H1 (cell line): ENCODE measurements at regions not wholly inside any gene's neighbourhood (a gene's known extent, or its start where the extent isn't known, plus 50 kb on each side); places are given as distances from the start of the nearest gene placed in this dataset.

ENCODE experiments used
- CTCF ChIA-PET: fragments of 300-600 bp; sonication (Branson Sonifier 250); formaldehyde crosslinking; loops from one replicate; lab custom pipeline; 2021; ENCODE audit not compliant: partially characterized antibody; lab: Charles Lee
- POLR2A ChIA-PET: fragments of 300-600 bp; sonication (Branson Sonifier 250); formaldehyde crosslinking; loops from one replicate; lab custom pipeline; 2021; ENCODE audit warnings: inconsistent platforms; ENCODE audit not compliant: partially characterized antibody; lab: Charles Lee
- DNase-seq, 2 experiments: peaks; one replicate each; pipeline versions ENCODE4 v3.0.0 to v3.0.0-alpha.2; 2010 to 2022; ENCODE audit warnings: low spot score in 2 of 2, low read depth in 1 of 2, mixed read lengths in 1 of 2
- FAIRE-seq: peaks from 2 replicates; lab custom pipeline; 2011; peaks lifted over from hg19 to GRCh38; lab: Jason Lieb, UNC
- H2AFZ ChIP-seq: 2 replicates; pipeline ENCODE4 v1.8.1; 2012; ENCODE audit warnings: low read length, inconsistent platforms
- H2AK5ac ChIP-seq: 2 replicates; pipeline ENCODE4 v1.6.1; 2013; ENCODE audit warnings: low read depth, low read length
- H2BK120ac ChIP-seq: replicated peaks from 2 replicates; pipeline ENCODE3; 2013; ENCODE audit warnings: low read depth, low read length, inconsistent platforms
- H2BK12ac ChIP-seq: 2 replicates; pipeline ENCODE4 v1.6.1; 2013; ENCODE audit warnings: low read depth, low read length
- H2BK15ac ChIP-seq: 2 replicates; pipeline ENCODE4 v1.6.1; 2013; ENCODE audit warnings: low read length
- H2BK20ac ChIP-seq: 2 replicates; pipeline ENCODE4 v1.6.1; 2013; ENCODE audit warnings: low read length
- H2BK5ac ChIP-seq: 2 replicates; pipeline ENCODE4 v1.6.1; 2013; ENCODE audit warnings: low read depth, low read length
- H3K14ac ChIP-seq: 2 replicates; pipeline ENCODE4 v1.6.1; 2013; ENCODE audit warnings: inconsistent platforms; ENCODE audit not compliant: insufficient read length
- H3K18ac ChIP-seq: 2 replicates; pipeline ENCODE4 v1.6.1; 2013; ENCODE audit warnings: low read length; ENCODE audit errors: extremely low read depth
- H3K23ac ChIP-seq: 2 replicates; pipeline ENCODE4 v1.6.1; 2013; ENCODE audit warnings: inconsistent platforms; ENCODE audit not compliant: insufficient read length
- H3K23me2 ChIP-seq: 2 replicates; pipeline ENCODE4 v1.6.1; 2013; ENCODE audit warnings: low read depth, low read length
- H3K27ac ChIP-seq: 2 replicates; pipeline ENCODE4 v1.6.1; 2011; ENCODE audit warnings: low read depth, low read length, inconsistent platforms
- H3K27me3 ChIP-seq, 4 experiments: replicated peaks in 1 of 4; 1 replicate in 1 of 4; 2 replicates in 3 of 4; pipeline versions ENCODE4 v1.6.1 to v1.8.1; 2011 to 2013; ENCODE audit warnings: low read length in 3 of 4, mild to moderate bottlenecking in 3 of 4, inconsistent platforms in 2 of 4, mixed read lengths in 2 of 4, moderate library complexity in 1 of 4; ENCODE audit not compliant: control insufficient read depth in 3 of 4, insufficient read depth in 3 of 4; ENCODE audit errors: extremely low read depth in 1 of 4
- H3K36me3 ChIP-seq, 4 experiments: 2 replicates each; pipeline versions ENCODE4 v1.6.1 to v1.8.1; 2011 to 2013; ENCODE audit warnings: mild to moderate bottlenecking in 4 of 4, low read length in 3 of 4, moderate library complexity in 2 of 4, control low read depth in 1 of 4, inconsistent platforms in 1 of 4; ENCODE audit not compliant: insufficient read depth in 4 of 4, control insufficient read depth in 2 of 4
- H3K4ac ChIP-seq: replicated peaks from 2 replicates; pipeline ENCODE3; 2013; ENCODE audit warnings: low read length, low read depth, mixed read lengths, inconsistent platforms; ENCODE audit not compliant: insufficient read length
- H3K4me1 ChIP-seq, 4 experiments: replicated peaks in 1 of 4; 1 replicate in 1 of 4; 2 replicates in 3 of 4; pipeline versions ENCODE4 v1.6.1 to v1.8.1; 2011 to 2013; ENCODE audit warnings: low read length in 3 of 4, inconsistent platforms in 2 of 4, mixed read lengths in 1 of 4; ENCODE audit not compliant: insufficient read depth in 4 of 4, control insufficient read depth in 3 of 4
- H3K4me2 ChIP-seq, 2 experiments: 2 replicates each; pipeline versions ENCODE4 v1.6.1 to v1.8.1; 2011 to 2013; ENCODE audit warnings: low read depth in 2 of 2, low read length in 2 of 2, control low read depth in 1 of 2, inconsistent platforms in 1 of 2, mild to moderate bottlenecking in 1 of 2; ENCODE audit not compliant: insufficient read depth in 1 of 2
- H3K4me3 ChIP-seq, 4 experiments: fragments of 200-600, 300-600 bp in 1 of 4; sonication (generic), shearing (Covaris generic), sonication (Bioruptor Twin) in 1 of 4; 2 replicates each; pipeline versions ENCODE4 v1.5.1 to v1.8.1; 2011 to 2016; ENCODE audit warnings: low read length in 4 of 4, low read depth in 3 of 4, control low read depth in 2 of 4, inconsistent platforms in 2 of 4, mild to moderate bottlenecking in 2 of 4, mixed read lengths in 1 of 4, moderate library complexity in 1 of 4; ENCODE audit not compliant: insufficient read depth in 2 of 4; ENCODE audit errors: extremely low read depth in 1 of 4
- H3K56ac ChIP-seq: replicated peaks from 2 replicates; pipeline ENCODE3; 2013; ENCODE audit warnings: low read depth, mild to moderate bottlenecking, mixed read lengths, low read length, inconsistent platforms; ENCODE audit not compliant: insufficient read length
- H3K79me1 ChIP-seq: 2 replicates; pipeline ENCODE4 v1.6.1; 2013; ENCODE audit warnings: low read depth, low read length, control low read depth
- H3K79me2 ChIP-seq, 2 experiments: 2 replicates each; pipeline versions ENCODE4 v1.6.1 to v1.8.1; 2012 to 2013; ENCODE audit warnings: low read length in 2 of 2, mild to moderate bottlenecking in 2 of 2, inconsistent platforms in 1 of 2; ENCODE audit not compliant: insufficient read depth in 2 of 2, control insufficient read depth in 1 of 2
- H3K9ac ChIP-seq, 4 experiments: replicated peaks in 1 of 4; 1 replicate in 1 of 4; 2 replicates in 3 of 4; pipeline versions ENCODE4 v1.6.1 to v1.8.1; 2011 to 2013; ENCODE audit warnings: low read depth in 3 of 4, low read length in 3 of 4, control low read depth in 2 of 4, mild to moderate bottlenecking in 2 of 4, moderate library complexity in 2 of 4, inconsistent platforms in 1 of 4; ENCODE audit errors: extremely low read depth in 1 of 4
- H3K9me3 ChIP-seq, 2 experiments: 2 replicates each; pipeline versions ENCODE4 v1.6.1 to v1.8.1; 2012 to 2013; ENCODE audit warnings: mild to moderate bottlenecking in 2 of 2, moderate library complexity in 2 of 2, control low read depth in 1 of 2, inconsistent platforms in 1 of 2, low read depth in 1 of 2, low read length in 1 of 2, mixed read lengths in 1 of 2; ENCODE audit not compliant: insufficient read depth in 2 of 2
- H4K20me1 ChIP-seq, 2 experiments: replicated peaks in 1 of 2; 2 replicates each; pipeline versions ENCODE3 to v1.8.1; 2011 to 2013; ENCODE audit warnings: inconsistent platforms in 2 of 2, low read length in 2 of 2, mild to moderate bottlenecking in 1 of 2; ENCODE audit not compliant: insufficient read depth in 2 of 2, control insufficient read depth in 1 of 2
- H4K5ac ChIP-seq: 2 replicates; pipeline ENCODE4 v1.6.1; 2013; ENCODE audit warnings: low read length, low read depth, mixed read lengths, inconsistent platforms; ENCODE audit not compliant: insufficient read length
- H4K8ac ChIP-seq: 2 replicates; pipeline ENCODE4 v1.8.0; 2013; ENCODE audit warnings: mild to moderate bottlenecking, moderate library complexity, low read length, inconsistent platforms; ENCODE audit not compliant: insufficient read depth; ENCODE audit errors: extremely low read depth
- H4K91ac ChIP-seq: replicated peaks from 2 replicates; pipeline ENCODE3; 2013; ENCODE audit warnings: low read length, mixed read lengths, inconsistent platforms; ENCODE audit not compliant: insufficient read length
- CBX8 ChIP-seq: fragments of 300-800, 300-1000 bp; sonication (generic); IDR thresholded peaks from 2 replicates; pipeline ENCODE4 v1.7.1; 2016; ENCODE audit warnings: low read depth, low read length, borderline replicate concordance
- GABPA ChIP-seq: IDR thresholded peaks from 2 replicates; pipeline ENCODE4 v1.6.1; 2011; ENCODE audit warnings: mild to moderate bottlenecking, low read length, moderate library complexity, borderline replicate concordance; ENCODE audit not compliant: insufficient read depth
- HDAC6 ChIP-seq: IDR thresholded peaks from one replicate; pipeline ENCODE4 v1.7.1; 2012; ENCODE audit warnings: low read depth, mild to moderate bottlenecking, inconsistent platforms, low read length, moderate library complexity
- KDM4A ChIP-seq: IDR thresholded peaks from one replicate; pipeline ENCODE4 v1.7.1; 2012; ENCODE audit warnings: low read depth, mild to moderate bottlenecking, moderate library complexity, low read length, inconsistent platforms; ENCODE audit not compliant: severe bottlenecking
- KDM5A ChIP-seq: fragments of 200-600 bp; IDR thresholded peaks from 2 replicates; pipeline ENCODE4 v1.7.1; 2012; ENCODE audit warnings: mild to moderate bottlenecking, low read length, inconsistent platforms, mixed read lengths
- POU5F1 ChIP-seq: IDR thresholded peaks from 2 replicates; pipeline ENCODE4 v1.6.1; 2011; ENCODE audit warnings: low read depth, mild to moderate bottlenecking, low read length, moderate library complexity
- SP1 ChIP-seq: IDR thresholded peaks from 2 replicates; pipeline ENCODE4 v1.6.1; 2011; ENCODE audit warnings: low read depth, low read length
- SUZ12 ChIP-seq: fragments of 200-600 bp; sonication (generic); IDR thresholded peaks from 2 replicates; pipeline ENCODE4 v1.6.1; 2012; ENCODE audit warnings: mild to moderate bottlenecking, inconsistent platforms, low read length, moderate library complexity, mixed read lengths
- YY1 ChIP-seq: IDR thresholded peaks from 2 replicates; pipeline ENCODE4 v1.6.1; 2011; ENCODE audit warnings: low read depth, mild to moderate bottlenecking, low read length
- WGBS, 2 experiments: shearing (Covaris generic) in 1 of 2; methylation state at CpG; one replicate each; pipeline versions ENCODE4 v1.1.6 to v1.1.7; 2013 to 2015; ENCODE audit warnings: low lambda C conversion rate in 2 of 2, mixed read lengths in 2 of 2, inconsistent platforms in 1 of 2, low coverage in 1 of 2, missing lambda C conversion rate in 1 of 2; ENCODE audit not compliant: insufficient replicate concordance in 2 of 2, insufficient coverage in 1 of 2, insufficient read length in 1 of 2; ENCODE audit errors: extremely low coverage in 1 of 2, missing lambda C conversion rate in 1 of 2; 5-methylcytosine and 5-hydroxymethylcytosine counted together

GRCh38 chr4:91984466-91984865 is 319.3 kb upstream of the GRID2 start:
- Histone ChIP-seq H3K4me3 (no peak overlapping the region), H3K18ac (no peak overlapping the region), H3K27ac (no peak overlapping the region), H3K79me2 (no peaks in the 10 kb centered on the region), H4K5ac (no peak overlapping the region), H3K27me3 (no peaks in the 10 kb centered on the region), H2BK20ac (no peak overlapping the region), H2BK120ac (no peak overlapping the region), H4K8ac (no peak overlapping the region), H3K23me2 (no peaks in the 10 kb centered on the region), H3K14ac (no peak overlapping the region), H2AFZ (no peak overlapping the region), H3K4me2 (no peak overlapping the region)
- DNase-seq (no peak), FAIRE-seq (no peak)
- CTCF ChIA-PET = no interaction called here
- TF ChIP-seq KDM4A = no peak
- TF ChIP-seq POU5F1 = no peak
- no peak for TF ChIP-seq SUZ12
- TF ChIP-seq GABPA = no peak
- TF ChIP-seq HDAC6 = no peak
- TF ChIP-seq CBX8 = no peak
- TF ChIP-seq SP1 = no peak
- TF ChIP-seq KDM5A = no peak
- TF ChIP-seq YY1 = no peak
- TF ChIP-seq, all 59 proteins: peak for 0
- Histone ChIP-seq H2BK15ac (no peak overlapping the region), H3K9ac (no peak overlapping the region), H3K9me3 (no peaks in the 10 kb centered on the region), H2BK5ac (no peak overlapping the region), H3K4me1 (no peaks in the 10 kb centered on the region), H3K36me3 (no peaks in the 10 kb centered on the region), H4K20me1 (no peaks in the 10 kb centered on the region), H2BK12ac (no peak overlapping the region), H4K91ac (no peak overlapping the region), H3K23ac (no peak overlapping the region), H3K4ac (no peak overlapping the region), H2AK5ac (no peak overlapping the region), H3K56ac (no peak overlapping the region), H3K79me1 (no peaks in the 10 kb centered on the region)
- WGBS, 2 experiments = 81% methylated on average over 5 of the region's 5 CpGs; no CpG with 5 or more reads in 1 of the 2 experiments
- POLR2A ChIA-PET = no interaction called here
